K562 (cell line): ENCODE measurements at regions not wholly inside any gene's neighbourhood (a gene's known extent, or its start where the extent isn't known, plus 50 kb on each side); places are given as distances from the start of the nearest gene placed in this dataset.

Source experiments
- CAMTA2 ChIP-seq: fragments of 250-450 bp; sonication (Bioruptor Pico); conservative IDR thresholded peaks from 2 replicates; pipeline ENCODE4 v1.5.1; 2022
- CBFA2T3 ChIP-seq: fragments of 450-650 bp; IDR thresholded peaks from 2 replicates; pipeline ENCODE4 v1.6.1; 2017
- ELF2 ChIP-seq: fragments of 250-450 bp; sonication (Bioruptor Pico); IDR thresholded peaks from 2 replicates; pipeline ENCODE4 v1.5.0; 2021; ENCODE audit warnings: mild to moderate bottlenecking
- KLF16 ChIP-seq: IDR thresholded peaks from 2 replicates; pipeline ENCODE4 v1.6.1; 2016; ENCODE audit warnings: antibody characterized with exemption
- LCOR ChIP-seq: sonication (generic); formaldehyde crosslinking; IDR thresholded peaks from 2 replicates; pipeline ENCODE4 v1.8.0; 2022; ENCODE audit warnings: mild to moderate bottlenecking, missing genetic modification reagents
- MECOM ChIP-seq: fragments of 250-450 bp; sonication (Bioruptor Pico); IDR thresholded peaks from 2 replicates; pipeline ENCODE4 v1.8.0; 2022; ENCODE audit warnings: inconsistent platforms
- MTA1 ChIP-seq: fragments of 450-650 bp; IDR thresholded peaks from 2 replicates; pipeline ENCODE4 v1.6.1; 2017; ENCODE audit warnings: borderline replicate concordance
- MTA2 ChIP-seq: fragments of 450-650 bp; IDR thresholded peaks from 2 replicates; pipeline ENCODE4 v1.6.1; 2016; ENCODE audit warnings: low read depth
- NCOR1 ChIP-seq: fragments of 450-650 bp; IDR thresholded peaks from 2 replicates; pipeline ENCODE4 v1.6.1; 2016; ENCODE audit warnings: mild to moderate bottlenecking, moderate library complexity
- NR2F6 ChIP-seq: fragments of 450-650 bp; formaldehyde crosslinking; IDR thresholded peaks from 2 replicates; pipeline ENCODE4 v1.4.0; 2020; ENCODE audit warnings: mild to moderate bottlenecking
- PML ChIP-seq: IDR thresholded peaks from 2 replicates; pipeline ENCODE4 v1.6.1; 2012; ENCODE audit warnings: low read length, inconsistent platforms
- RBM25 ChIP-seq: fragments of 200-400 bp; formaldehyde crosslinking; IDR thresholded peaks from 2 replicates; pipeline ENCODE4 v1.6.1; 2018; ENCODE audit warnings: low read length, low read depth, moderate library complexity; ENCODE audit not compliant: severe bottlenecking
- SMAD2 ChIP-seq: fragments of 150-350 bp; IDR thresholded peaks from 2 replicates; pipeline ENCODE4 v1.6.1; 2014; ENCODE audit warnings: low read depth, mild to moderate bottlenecking, low read length
- SMARCA5 ChIP-seq: fragments of 450-650 bp; IDR thresholded peaks from 2 replicates; pipeline ENCODE4 v1.6.1; 2016
- ZBTB1 ChIP-seq: sonication (generic); formaldehyde crosslinking; IDR thresholded peaks from 2 replicates; pipeline ENCODE4 v1.8.1; 2023; ENCODE audit warnings: missing genetic modification reagents, low read depth, mild to moderate bottlenecking, borderline replicate concordance
- ZNF311 ChIP-seq: fragments of 250-450 bp; sonication (Bioruptor Pico); IDR thresholded peaks from 2 replicates; pipeline ENCODE4 v1.4.0; 2020; ENCODE audit warnings: mild to moderate bottlenecking, moderate library complexity
- ZNF408 ChIP-seq: fragments of 250-450 bp; sonication (Bioruptor Pico); IDR thresholded peaks from 2 replicates; pipeline ENCODE4 v1.4.0; 2020; ENCODE audit warnings: low read depth, mild to moderate bottlenecking, moderate library complexity
- ZNF583 ChIP-seq: fragments of 250-450 bp; sonication (Bioruptor Pico); IDR thresholded peaks from 2 replicates; pipeline ENCODE4 v1.4.0; 2020
- TF ChIP-seq, protein P1 (sequence below), 2 experiments: fragments of 450-650 bp in 1 of 2; sonication (generic) in 1 of 2; formaldehyde crosslinking in 1 of 2; IDR thresholded peaks; 2 replicates each; pipeline versions ENCODE4 v1.7.1 to v1.9.0; 2016 to 2022; ENCODE audit warnings: inconsistent platforms in 1 of 2, mild to moderate bottlenecking in 1 of 2, missing genetic modification reagents in 1 of 2
- TF ChIP-seq, protein P2 (sequence below): IDR thresholded peaks from 3 replicates; pipeline ENCODE4 v1.6.1; 2011; ENCODE audit warnings: borderline replicate concordance, mild to moderate bottlenecking; ENCODE audit not compliant: insufficient read length, insufficient read depth

- TF ChIP-seq, protein P1, sequence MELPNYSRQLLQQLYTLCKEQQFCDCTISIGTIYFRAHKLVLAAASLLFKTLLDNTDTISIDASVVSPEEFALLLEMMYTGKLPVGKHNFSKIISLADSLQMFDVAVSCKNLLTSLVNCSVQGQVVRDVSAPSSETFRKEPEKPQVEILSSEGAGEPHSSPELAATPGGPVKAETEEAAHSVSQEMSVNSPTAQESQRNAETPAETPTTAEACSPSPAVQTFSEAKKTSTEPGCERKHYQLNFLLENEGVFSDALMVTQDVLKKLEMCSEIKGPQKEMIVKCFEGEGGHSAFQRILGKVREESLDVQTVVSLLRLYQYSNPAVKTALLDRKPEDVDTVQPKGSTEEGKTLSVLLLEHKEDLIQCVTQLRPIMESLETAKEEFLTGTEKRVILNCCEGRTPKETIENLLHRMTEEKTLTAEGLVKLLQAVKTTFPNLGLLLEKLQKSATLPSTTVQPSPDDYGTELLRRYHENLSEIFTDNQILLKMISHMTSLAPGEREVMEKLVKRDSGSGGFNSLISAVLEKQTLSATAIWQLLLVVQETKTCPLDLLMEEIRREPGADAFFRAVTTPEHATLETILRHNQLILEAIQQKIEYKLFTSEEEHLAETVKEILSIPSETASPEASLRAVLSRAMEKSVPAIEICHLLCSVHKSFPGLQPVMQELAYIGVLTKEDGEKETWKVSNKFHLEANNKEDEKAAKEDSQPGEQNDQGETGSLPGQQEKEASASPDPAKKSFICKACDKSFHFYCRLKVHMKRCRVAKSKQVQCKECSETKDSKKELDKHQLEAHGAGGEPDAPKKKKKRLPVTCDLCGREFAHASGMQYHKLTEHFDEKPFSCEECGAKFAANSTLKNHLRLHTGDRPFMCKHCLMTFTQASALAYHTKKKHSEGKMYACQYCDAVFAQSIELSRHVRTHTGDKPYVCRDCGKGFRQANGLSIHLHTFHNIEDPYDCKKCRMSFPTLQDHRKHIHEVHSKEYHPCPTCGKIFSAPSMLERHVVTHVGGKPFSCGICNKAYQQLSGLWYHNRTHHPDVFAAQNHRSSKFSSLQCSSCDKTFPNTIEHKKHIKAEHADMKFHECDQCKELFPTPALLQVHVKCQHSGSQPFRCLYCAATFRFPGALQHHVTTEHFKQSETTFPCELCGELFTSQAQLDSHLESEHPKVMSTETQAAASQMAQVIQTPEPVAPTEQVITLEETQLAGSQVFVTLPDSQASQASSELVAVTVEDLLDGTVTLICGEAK (IDR thresholded peaks at IDR 0.05) = no peak
- TF ChIP-seq, protein P1 (CRISPR knock-in tag; IDR thresholded peaks at IDR 0.05) = no peak
- no peak for TF ChIP-seq SMARCA5
- peak; percentile 92 for TF ChIP-seq MECOM (CRISPR knock-in tag)
- peak; percentile 92 for TF ChIP-seq NCOR1
- TF ChIP-seq ELF2 = no peak
- peak; percentile 61 for TF ChIP-seq RBM25
- no peak for TF ChIP-seq ZNF311 (CRISPR knock-in tag)
- no peak for TF ChIP-seq NR2F6
- TF ChIP-seq PML = peak; percentile 91
- TF ChIP-seq, protein P2, sequence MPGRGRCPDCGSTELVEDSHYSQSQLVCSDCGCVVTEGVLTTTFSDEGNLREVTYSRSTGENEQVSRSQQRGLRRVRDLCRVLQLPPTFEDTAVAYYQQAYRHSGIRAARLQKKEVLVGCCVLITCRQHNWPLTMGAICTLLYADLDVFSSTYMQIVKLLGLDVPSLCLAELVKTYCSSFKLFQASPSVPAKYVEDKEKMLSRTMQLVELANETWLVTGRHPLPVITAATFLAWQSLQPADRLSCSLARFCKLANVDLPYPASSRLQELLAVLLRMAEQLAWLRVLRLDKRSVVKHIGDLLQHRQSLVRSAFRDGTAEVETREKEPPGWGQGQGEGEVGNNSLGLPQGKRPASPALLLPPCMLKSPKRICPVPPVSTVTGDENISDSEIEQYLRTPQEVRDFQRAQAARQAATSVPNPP = no peak
- no peak for TF ChIP-seq MTA1
- TF ChIP-seq KLF16 = peak; percentile 95
- TF ChIP-seq SMAD2 = no peak
- peak; percentile 80 for TF ChIP-seq MTA2
- peak; percentile 80; the same call in 1 of the 2 replicates for TF ChIP-seq LCOR (CRISPR knock-in tag)
- TF ChIP-seq ZBTB1 (CRISPR knock-in tag) = peak; percentile 64; the same call in 1 of the 2 replicates
- TF ChIP-seq CBFA2T3 = peak; percentile 93
- peak; percentile 66; the same call in 1 of the 2 replicates for TF ChIP-seq ZNF583 (CRISPR knock-in tag)
- TF ChIP-seq ZNF408 (CRISPR knock-in tag) = no peak
- no peak for TF ChIP-seq CAMTA2
Observed at GRCh38 chr3:72163809-72164634, 379.1 kb upstream of the PROK2 start (continued).
